ENCODE measurements at regions not wholly inside any gene's neighbourhood (a gene's known extent, or its start where the extent isn't known, plus 50 kb on each side); places are given as distances from the start of the nearest gene placed in this dataset.
"Not testable (repeated sequence)": the region's sequence is repeated elsewhere in the genome, so short reads cannot be mapped to it uniquely, and the experiment has no call there.

DNA sequence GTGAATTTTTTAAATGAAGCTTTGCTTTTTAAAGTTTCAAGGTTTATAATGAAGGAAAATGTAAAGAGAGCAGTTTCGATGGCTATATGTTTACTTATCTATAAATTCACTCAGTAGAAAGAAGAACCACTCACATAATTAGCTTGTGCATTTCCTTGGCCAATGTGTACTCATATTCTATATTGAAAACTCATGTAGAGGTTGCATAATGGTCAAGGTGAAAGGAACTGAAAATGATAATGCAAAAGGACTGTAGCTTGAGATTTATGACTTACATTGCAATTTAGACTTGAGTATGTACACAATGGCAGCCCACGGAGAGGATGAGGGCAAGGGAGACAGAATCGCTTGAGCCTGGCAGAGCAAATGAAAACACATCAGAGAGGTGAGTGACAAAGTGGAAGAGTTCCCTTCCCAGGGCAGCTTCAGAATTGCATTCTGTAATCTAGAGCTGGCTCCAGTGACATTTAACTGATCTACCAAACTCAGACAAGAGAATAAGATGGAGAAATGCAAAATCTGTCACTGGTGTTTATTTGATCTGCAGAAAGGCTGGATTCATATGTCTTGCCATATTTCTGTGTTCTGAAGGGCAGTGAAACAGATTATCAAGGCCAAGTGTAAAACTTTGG is 191.8 kb downstream of the TMEM200A start:
- DNase-seq (ENCODE audit: low read depth), result no peak

DNA sequence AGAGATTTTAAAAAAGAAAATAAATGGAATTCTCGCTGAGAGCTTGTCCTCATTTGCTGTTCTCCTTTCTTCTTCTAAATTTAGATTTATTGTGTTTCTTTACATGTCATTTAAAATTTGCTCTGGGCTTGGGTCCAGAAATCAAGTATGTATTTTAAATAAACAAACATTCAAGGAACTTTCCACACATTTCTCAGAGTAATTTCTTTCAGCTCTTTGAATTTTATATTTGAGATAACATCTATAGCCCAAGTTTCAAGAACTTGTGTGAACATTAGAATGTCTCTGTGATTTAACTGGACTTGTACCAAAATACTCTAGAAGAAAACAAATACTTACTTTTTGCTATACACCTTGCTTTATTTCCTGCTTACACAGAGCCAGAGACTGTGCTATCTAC is 192.3 kb downstream of the TMEM200A start:
- DNase-seq (ENCODE audit: low read depth), result no peak

DNA sequence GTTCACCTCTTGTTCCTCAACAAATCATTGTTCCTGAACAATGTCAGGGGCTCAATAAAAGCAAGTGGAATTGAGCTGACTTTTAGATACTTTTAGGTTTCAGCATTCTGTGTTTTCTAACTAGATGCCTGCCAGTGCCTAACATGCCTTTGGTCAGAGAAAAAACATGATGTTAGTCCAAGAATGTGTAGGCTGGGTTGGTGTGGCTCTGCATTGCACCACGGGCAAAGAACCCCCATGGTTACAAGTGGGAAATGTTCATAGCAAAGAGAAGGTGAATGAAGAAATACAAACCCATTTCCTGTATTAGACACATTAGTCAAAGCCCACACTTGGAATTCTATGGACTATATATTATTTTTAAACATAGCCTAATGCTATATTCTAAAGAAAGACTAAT is 193.3 kb downstream of the TMEM200A start:
- no peak for DNase-seq (ENCODE audit: low read depth)

DNA sequence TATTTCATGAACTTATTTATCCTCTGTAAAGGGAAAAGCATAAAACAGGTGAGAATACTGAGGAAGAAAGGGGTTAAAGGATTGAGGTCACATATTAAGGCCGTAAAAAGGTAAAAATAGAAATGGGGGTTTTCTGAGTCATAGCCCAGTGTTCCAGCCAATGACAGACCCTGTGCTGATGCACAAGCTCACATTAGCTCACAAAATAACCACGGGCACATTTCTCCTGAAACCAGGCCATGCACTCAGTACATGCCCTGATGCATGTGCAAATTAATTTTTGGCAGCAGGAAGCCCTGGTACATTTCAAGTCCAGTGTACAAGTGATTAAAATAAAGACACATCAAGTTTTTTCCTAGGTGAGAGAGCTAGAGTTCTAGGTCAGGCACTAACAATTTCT is 194.4 kb downstream of the TMEM200A start:
- DNase-seq (ENCODE audit: low read depth), result no peak

DNA sequence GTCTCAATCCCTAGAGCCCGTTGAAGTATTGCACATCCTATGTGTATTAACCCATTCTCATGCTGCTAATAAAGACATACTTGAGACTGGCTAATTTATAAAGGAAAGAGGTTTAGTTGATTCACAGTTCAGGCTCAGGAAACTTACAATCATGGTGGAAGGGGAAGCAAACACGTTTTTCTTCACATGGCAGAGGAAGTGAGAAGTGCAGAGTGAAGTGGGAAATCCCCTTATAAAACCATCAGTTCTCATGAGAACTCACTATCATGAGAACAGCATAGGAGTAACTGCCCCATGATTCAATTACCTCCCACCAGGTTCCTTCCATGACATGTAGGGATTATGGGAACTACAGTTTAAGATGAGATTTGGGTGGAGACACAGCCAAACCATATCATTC is 195.3 kb downstream of the TMEM200A start:
- DNase-seq (ENCODE audit: low read depth), result not testable (repeated sequence)

DNA sequence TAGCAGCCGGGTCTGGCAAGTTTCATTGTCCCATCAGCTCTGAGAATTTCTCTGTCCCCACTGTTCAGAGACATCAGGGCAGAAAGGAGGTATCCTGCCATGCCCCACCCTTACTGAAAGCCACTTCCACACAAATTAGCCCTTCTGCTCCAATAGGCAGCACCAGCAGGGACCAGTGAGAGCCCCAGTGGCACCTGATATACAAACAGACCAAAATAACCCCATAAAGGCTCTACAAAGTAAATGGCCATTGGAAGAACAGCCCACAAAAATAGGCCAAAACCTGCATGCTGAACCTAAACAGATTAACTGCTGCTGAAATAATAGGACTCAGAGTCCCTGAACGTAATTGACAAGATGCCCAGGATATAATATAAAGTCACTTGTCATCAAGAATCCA is 199.9 kb downstream of the TMEM200A start:
- DNase-seq (ENCODE audit: low read depth), result no peak

DNA sequence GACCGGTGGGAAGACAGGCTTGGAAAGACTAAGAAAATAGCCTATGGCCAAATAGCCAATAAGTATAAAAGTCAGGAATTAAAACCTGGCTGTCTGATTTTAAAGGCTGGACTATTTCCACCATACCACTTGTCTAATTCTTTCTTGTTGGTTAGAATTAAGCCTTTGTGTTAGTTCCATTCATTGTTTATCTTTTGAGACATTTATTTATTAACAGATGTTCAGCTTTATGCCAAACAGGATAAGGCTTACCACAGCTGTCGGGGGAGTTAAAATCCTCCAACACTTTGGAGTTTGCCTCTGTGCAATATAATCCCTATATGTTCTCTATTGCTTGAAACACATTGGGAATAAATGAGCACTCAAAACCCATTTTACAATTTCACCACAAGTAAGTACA is 208.3 kb downstream of the TMEM200A start:
- no peak for DNase-seq (ENCODE audit: low read depth)

DNA sequence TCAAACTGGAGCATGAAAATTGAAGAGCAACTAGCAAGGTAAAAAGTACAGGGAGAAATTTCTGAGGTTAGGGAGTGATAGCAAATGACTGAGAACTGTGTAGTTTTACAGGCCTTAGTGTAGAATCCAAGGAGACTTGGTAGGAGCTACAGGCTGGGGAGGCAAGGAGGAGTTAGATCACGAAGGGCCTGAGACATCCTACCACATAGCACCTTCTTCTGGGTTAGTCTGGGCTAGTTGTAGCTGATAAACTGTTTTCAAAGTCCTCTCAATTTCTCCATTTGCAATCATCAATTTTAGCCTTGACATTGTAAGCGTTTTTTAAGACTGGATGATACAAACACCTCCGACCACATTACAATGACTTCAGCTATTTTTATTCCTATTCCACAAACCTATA is 209.7 kb downstream of the TMEM200A start:
- no peak for DNase-seq (ENCODE audit: low read depth)

DNA sequence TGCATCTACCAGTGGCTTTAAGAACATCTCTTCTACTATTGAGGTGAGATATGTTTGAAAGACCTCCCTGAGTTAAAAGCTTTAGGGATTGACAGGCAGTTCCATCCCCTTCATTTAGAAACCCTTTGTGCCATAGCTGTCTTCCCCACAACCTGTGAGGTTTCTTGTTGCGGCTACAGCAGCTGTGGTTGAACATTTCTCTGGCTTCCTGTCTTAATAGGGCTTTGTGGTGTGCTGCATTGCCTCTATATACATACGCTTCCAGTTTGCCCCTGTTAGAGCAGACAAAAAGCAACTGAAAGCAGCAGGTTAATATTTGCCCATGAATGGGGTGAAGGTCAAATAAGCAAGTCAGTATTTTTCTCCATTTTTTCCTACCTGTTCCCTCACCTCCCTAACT is 210.2 kb downstream of the TMEM200A start:
- DNase-seq (ENCODE audit: low read depth), result no peak

DNA sequence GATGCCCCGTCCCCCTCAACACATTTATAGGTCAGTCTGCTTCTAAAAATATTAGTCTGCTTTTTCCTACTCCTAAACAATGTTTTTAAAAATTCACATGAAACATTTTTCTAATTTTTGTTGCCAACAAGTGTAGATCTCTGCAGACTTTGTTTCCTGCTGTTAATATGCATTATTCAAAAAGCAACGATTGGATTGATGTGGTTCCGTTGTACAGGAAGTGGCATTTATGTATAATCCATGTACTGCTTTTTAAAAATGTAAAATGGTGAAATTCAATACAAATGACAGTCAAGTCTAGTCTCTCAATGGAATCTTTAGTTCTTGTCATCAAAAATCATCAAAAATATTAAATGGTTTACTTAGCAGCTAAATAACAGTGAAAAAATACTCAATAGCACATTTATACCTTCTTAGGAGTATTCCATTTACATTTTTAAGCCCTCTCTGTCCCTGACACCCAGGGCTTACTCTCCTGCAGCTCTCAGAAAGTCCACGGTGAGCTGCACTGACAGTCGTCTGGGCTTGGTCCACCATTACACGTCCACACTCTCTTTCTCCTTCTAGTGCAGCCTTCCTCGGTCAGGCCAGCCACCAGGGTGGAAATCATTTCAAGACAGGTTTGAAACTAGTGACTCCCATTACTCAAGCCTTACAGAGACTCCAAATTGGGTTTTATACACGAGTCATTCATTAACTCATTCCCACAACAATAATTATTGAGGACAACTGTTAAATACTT is 211.5 kb downstream of the TMEM200A start:
- no peak for DNase-seq (ENCODE audit: low read depth)

DNA sequence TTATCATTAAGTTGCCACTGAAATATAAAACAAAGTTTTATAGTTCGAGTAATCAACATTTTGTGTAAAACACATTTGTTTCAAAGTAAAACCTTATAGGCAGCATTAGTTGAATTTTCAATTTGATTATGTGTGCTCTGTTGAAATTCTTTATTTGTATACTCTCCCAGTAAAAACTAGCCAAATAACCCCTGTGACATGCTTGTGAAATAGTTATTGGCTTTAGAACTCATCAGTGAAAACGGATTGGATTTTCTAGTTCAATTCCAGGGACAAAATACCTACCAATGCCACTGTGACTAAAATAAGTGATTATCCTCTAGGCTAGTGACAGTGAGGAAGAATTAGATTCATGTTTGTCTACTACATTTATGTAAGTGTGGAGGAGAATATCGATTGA is 212.9 kb downstream of the TMEM200A start:
- DNase-seq (ENCODE audit: low read depth), result no peak

DNA sequence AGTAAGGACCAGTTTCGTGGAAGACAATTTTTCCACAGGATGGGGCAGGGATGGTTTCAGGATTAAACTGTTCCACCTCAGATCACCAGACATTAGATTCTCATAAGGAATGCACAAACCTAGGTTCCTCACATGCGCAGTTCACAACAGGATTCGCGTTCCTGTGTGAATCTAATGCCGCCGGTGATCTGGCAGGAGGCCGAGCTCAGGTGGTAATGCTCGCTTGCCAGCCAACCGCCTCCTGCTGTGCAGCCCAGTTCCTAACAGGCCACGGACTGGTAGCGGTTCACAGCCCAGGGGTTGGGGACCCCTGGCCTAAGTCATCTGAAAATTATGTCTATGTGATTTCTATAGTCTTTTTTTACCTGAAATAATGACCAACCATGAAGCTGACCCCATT is 217.5 kb downstream of the TMEM200A start:
- no peak for DNase-seq (ENCODE audit: low read depth)

DNA sequence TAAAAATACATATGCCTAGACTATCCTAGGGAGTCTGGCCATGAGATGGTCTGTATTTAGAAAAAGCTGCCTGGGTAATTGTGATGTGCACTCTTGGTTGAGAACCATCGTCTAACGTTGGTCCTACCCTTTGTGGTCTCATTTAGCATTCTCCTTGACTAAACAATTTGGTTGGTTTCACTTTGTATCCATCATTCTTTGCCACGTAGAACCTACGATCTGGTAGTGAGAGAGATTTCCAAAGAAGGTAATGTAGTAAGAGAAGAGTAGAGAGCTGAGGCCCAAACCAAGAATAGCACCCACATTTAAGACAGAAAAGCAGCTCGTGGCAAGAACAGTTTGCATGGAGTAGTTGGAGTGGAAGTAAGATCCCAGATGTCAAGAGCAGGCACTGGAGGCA is 219.8 kb downstream of the TMEM200A start:
- DNase-seq (ENCODE audit: low read depth), result no peak

DNA sequence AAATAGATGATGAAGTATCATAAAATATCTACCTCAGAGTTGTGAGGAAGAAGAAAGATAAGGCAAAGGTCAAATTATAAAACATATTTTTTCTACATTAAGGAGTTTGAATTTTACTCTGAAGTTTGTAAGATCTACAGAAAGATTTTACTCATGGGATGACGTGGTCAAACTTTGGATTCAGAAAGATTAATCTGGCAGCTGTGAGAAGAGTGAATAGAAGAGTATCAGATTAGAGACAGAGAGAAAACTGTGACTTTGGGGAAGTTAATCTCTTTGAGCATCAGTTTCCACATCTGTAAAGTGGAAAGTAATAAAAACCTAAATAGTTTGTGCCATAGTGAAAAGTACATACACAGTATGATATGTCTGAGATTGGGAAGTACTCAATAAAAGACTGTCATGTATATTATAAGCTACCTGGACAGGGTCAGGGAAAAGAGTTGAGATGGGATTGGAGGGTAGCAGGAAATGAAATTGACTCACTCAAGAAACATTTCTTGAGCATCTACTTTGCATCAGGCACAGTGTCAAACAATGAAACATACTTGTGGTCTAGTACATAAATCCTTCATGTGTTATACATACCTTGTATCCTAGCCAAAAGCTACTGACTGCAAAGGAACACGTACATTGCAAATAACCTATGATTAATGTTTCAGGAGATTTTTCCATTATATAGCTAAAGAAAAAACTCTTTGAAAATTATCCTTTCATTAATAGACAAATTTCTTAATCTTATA is 222.1 kb downstream of the TMEM200A start:
- DNase-seq (ENCODE audit: low read depth), result no peak

DNA sequence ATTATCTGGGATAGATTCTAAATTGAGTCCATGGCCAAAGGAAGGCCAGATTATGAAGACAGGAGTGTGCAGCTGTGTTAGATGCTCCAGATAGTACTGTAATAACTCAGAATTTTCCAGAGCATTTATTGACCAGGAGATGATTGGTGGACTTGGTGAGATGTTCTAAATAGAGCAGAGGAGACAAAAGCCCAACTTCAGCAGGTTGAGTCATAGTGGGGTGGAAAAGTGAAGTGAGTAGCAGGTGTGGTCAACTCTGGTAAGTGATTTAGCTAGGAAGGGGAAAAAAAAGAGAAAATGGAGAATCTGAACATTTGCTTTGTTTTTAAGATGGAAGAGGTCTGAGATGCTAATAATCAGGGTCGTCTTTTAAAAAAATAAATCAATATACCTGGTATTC is 227.4 kb downstream of the TMEM200A start:
- no peak for DNase-seq (ENCODE audit: low read depth)

DNA sequence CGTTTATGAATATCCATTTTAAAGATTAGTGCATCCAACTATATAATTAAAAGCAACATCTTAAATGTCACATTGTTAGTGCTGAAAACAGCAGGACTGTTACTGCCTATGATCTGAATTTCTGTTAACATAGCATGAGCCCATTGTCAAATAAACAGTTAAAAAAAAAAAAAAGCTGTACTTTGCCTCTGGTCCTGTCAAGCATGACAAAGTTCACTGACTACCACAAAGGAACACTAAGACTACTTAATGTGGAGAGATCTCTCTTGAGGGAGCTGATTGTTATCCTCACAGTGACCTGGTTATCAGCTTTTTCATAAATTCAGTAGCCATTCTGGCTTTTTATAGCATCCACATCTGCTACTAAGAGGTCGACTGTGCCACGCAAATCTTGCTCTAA is 228.1 kb downstream of the TMEM200A start:
- no peak for DNase-seq (ENCODE audit: low read depth)

DNA sequence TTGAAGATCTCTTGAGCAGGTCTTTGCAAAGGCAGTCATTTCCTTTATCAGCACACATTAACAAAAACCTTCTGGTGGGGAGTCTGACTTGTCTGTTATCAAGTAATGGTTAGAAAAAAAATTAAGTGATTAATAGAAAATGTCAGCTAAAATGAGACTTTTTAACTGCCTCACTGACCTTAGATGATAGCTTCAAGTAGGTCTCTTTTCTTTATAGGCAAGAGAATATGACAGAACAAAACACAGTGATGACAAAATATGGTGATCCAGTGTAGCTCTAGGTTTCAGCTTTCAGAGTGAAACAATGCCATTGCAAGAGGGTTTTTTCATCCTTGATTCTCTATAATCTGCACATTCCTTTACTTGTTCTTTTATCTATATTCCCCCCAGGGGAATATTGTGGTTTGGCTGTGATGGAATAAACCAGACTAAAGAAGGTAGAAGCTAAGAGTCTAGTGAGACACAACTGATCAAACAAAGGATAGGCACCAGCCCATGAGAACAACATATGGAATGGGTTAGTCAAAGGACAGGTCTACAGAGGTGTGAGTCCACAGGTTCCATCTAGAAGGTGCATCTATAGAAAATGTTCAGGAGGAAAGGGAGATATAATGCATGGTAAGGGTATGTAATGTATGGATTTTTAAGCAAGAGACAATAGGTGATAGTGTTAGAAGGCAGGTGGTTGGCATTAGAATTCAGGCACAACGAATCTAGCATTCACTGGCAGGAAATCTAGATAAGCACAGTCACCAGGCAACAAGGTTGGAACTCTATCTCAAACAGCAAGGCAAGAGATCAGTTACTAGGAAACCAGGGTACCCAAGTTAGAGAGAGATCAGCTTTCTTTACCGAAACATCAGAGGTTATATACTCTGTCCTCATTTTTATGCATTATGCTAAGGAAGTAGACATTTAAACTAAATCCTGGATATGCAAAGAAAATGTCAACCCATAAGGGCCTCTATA is 228.9 kb upstream of the SMLR1 start:
- DNase-seq (ENCODE audit: low read depth), result no peak

DNA sequence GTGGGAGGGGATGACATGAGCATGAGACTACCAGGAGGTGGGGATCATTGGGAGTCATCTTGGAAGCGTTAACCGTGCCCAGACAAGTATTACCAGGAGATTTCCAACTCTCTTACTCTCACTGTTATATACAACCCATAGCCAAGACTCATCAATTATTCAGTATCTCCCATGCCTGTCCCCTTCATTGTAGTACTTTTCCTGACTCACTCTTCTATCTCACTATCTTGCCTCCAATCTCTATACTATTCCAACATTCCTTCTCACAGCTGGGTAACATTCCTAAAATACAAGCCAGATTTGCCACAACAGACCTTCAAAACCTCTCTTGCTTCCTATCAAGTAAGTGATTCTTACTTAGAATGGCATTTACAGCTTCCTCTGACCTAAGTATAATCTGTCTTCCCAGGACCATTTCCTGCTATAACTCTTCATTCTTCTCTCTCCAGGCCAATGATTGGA is 226.3 kb upstream of the SMLR1 start:
- no peak for DNase-seq (ENCODE audit: low read depth)

DNA sequence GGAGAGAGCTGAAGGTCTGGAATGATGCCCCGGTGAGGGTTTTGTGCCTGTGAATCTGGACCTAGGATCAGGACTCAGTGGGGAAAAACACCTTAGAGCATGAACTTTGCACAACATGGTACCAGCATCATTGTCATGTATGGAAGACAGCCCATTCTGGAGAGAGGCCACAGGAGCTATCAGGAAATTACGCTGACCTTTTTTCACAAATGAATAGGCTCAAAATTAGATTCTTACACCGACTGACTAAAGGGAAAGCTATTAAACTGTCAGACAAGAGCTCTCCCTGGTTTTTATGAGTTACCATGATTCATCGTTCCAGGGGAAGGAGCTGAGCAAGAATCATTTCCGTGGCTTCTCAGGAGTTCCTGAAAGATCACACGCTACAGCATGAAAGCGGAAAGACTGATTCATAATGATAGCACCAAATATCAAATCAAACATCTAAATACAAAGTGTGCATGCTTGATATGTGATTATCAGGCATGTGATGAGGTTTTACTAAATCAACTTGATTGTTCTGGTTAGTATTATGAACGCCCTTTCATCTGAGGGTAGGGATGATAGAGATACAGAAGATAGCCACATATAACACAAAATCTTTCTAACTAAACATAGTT is 224.9 kb upstream of the SMLR1 start:
- DNase-seq (ENCODE audit: low read depth), result no peak

DNA sequence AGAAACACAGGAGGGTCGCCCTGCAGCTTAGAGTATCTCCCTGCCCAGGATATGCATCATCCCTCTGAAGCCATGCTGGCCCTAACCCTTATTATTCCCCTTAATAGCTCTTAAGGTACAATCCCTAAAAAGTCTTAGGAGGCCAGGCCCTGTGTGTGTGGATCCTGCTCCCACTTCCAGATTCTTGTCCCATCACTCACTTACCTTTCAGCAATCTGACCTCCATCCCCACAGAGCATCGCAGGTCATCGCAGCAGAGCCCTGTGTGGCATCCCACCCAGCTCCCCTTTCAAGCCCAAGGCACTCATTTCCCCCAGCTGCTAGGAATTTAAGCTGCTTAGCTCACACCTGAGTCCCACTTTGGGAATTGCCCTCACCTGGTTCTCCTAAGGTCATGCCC is 223.8 kb upstream of the SMLR1 start:
- no peak for DNase-seq (ENCODE audit: low read depth)

DNA sequence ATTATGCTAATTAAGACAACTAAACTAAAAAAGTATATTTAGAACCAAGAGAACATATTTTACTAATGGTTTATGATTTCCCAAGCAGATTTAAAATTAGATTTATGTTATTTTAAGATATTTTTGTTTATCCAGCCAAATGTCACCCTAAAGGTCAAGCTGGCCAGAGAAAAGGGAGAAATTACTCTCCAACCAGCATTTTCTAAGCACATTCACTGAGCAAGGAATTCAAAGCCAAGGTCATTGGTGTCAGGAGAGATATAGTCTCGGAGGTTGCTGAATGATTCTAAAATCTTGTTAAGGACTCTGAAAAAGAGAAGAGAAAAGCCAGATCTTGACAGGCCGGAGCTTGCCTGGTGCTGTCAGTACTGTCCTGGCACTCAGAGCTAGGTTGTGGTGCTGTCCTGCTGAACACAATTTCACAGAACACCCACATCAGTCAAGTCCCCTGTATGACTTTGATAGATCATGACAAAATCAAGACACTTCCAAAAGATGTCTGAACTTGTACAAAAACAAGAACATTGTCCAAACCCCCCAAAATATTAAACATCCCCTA is 222.3 kb upstream of the SMLR1 start:
- DNase-seq (ENCODE audit: low read depth), result no peak
